Kidney epithelial cell (primary cell): ENCODE measurements at regions not wholly inside any gene's neighbourhood (a gene's known extent, or its start where the extent isn't known, plus 50 kb on each side); places are given as distances from the start of the nearest gene placed in this dataset.
"Not testable (repeated sequence)": the region's sequence is repeated elsewhere in the genome, so short reads cannot be mapped to it uniquely, and the experiment has no call there.

Experiments
- DNase-seq: peaks from one replicate; pipeline ENCODE4 v3.0.0-alpha.2; 2010; ENCODE audit warnings: low read depth
- H3K27me3 ChIP-seq: 2 replicates; pipeline ENCODE4 v1.6.0; 2011; ENCODE audit warnings: low read length; ENCODE audit not compliant: control insufficient read depth, insufficient read depth
- H3K36me3 ChIP-seq: 2 replicates; pipeline ENCODE4 v1.5.1; 2011; ENCODE audit warnings: low read length; ENCODE audit not compliant: control insufficient read depth, insufficient read depth
- H3K4me3 ChIP-seq: 2 replicates; pipeline ENCODE4 v1.5.1; 2011; ENCODE audit warnings: low read depth, mild to moderate bottlenecking, control low read depth, low read length
- CTCF ChIP-seq: IDR thresholded peaks from 2 replicates; pipeline ENCODE4 v1.5.1; 2011; ENCODE audit warnings: mild to moderate bottlenecking, moderate library complexity, low read length, control low read depth, inconsistent platforms; ENCODE audit not compliant: insufficient read depth, poor library complexity, severe bottlenecking

GRCh38 chr6:141925001-141925400 lies 207.7 kb upstream of the GJE1 start:
- no peak for TF ChIP-seq CTCF
- Histone ChIP-seq H3K4me3 (no peak overlapping the region), H3K27me3 (no peaks in the 10 kb centered on the region), H3K36me3 (no peaks in the 10 kb centered on the region)
- DNase-seq: no peak

- no peaks in the 10 kb centered on the region for H3K27me3 ChIP-seq
- H3K36me3 ChIP-seq: no peaks in the 10 kb centered on the region
- no peak for DNase-seq
- no peak overlapping the region for H3K4me3 ChIP-seq
- no peak for TF ChIP-seq CTCF
Observed at GRCh38 chr6:141922898-141923297, 209.8 kb upstream of the GJE1 start.

DNA sequence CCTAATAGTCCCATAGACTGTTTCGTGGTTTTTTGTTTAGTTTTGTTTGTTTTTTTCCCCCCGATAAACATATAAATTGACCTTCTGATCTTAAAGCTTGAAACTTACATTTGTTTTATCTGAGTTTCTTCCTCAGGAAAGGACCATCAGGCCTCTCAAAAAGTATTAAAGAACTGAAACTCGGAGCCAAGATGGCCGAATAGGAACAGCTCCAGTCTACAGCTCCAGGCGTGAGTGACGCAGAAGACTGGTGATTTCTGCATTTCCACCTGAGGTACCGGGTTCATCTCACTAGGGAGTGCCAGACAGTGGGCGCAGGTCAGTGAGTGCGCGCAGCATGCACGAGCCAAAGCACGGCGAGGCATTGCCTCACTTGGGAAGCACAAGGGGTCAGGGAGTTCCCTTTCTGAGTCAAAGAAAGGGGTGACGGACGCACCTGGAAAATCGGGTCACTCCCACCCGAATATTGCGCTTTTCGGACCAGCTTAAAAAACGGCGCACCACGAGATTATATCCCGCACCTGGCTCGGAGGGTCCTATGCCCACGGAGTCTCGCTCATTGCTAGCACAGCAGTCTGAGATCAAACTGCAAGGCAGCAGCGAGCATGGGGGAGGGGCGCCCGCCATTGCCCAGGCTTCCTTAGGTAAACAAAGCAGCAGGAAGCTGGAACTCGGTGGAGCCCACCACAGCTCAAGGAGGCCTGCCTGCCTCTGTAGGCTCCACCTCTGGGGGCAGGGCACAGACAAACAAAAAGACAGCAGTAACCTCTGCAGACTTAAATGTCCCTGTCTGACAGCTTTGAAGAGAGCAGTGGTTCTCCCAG lies 215.8 kb upstream of the GJE1 start:
- H3K27me3 ChIP-seq, H3K36me3 ChIP-seq, DNase-seq, H3K4me3 ChIP-seq: not testable (repeated sequence)

- H3K27me3 ChIP-seq: no peaks in the 10 kb centered on the region
- TF ChIP-seq CTCF: no peak
- DNase-seq: no peak
Observed at GRCh38 chr6:141914646-141915045, 218.1 kb upstream of the GJE1 start.

DNA sequence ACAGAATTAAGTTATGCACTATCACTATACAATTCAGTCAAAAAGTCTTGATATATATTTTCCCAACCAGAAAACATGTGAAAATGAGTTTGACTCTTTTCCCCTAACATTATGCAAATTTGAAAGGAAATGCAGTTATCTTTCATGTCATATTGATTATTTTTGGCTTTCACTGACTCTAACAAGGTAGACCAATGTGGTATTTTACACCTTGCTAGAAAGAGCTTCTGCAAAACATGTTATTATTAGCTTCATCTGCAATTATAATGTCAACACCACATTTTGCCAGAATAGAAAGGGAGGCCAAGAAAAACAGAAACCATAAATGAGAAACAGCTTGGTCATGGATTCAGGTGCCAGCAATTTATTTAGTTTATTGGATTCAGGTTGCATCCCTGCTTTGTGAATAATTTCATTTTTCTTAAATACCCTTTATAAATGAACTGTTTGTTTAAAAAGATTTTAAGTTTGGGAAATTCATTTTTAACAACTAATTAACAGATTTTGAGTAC lies 226.1 kb upstream of the GJE1 start:
- H3K27me3 ChIP-seq: no peaks in the 10 kb centered on the region
- no peak for DNase-seq
- TF ChIP-seq CTCF: no peak
- no peaks in the 10 kb centered on the region for H3K36me3 ChIP-seq
- H3K4me3 ChIP-seq: no peak overlapping the region

More at GRCh38 chr6:141914646-141915045, 218.1 kb upstream of the GJE1 start:
- H3K4me3 ChIP-seq: no peak overlapping the region
- H3K36me3 ChIP-seq: no peaks in the 10 kb centered on the region

DNA sequence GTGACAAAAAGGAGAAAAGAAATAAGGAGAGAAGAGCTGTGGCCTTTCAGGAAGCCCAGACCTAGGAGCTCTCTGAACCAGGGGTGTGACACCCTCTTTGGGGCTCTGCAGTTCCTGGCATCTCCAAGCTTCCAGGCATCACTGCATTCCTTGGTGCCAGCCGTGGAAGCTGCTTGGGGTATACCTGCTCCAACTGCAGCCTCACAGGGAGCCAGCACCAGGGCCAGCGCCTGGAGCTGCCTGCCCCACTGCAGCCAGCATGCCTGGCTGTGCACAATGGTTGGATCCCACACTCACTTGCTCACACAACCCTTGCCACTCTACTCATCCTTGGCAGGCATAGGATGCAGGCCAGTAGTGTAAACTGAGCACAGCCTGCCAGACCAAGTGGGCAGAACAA lies 242.1 kb upstream of the GJE1 start:
- TF ChIP-seq CTCF: no peak
- H3K27me3 ChIP-seq: no peaks in the 10 kb centered on the region
- H3K4me3 ChIP-seq: no peak overlapping the region
- H3K36me3 ChIP-seq: no peaks in the 10 kb centered on the region
- DNase-seq: no peak
